ENCODE measurements at regions not wholly inside any gene's neighbourhood (a gene's known extent, or its start where the extent isn't known, plus 50 kb on each side); places are given as distances from the start of the nearest gene placed in this dataset.

GRCh38 chr9:12934545-12935272 lies 159.9 kb downstream of the LURAP1L start:
- no peak for DNase-seq

- no peak for DNase-seq
Measured at GRCh38 chr9:12935714-12936113, 160.9 kb downstream of the LURAP1L start.

GRCh38 chr9:12954441-12954840 lies 179.6 kb downstream of the LURAP1L start:
- no peak for DNase-seq

DNA sequence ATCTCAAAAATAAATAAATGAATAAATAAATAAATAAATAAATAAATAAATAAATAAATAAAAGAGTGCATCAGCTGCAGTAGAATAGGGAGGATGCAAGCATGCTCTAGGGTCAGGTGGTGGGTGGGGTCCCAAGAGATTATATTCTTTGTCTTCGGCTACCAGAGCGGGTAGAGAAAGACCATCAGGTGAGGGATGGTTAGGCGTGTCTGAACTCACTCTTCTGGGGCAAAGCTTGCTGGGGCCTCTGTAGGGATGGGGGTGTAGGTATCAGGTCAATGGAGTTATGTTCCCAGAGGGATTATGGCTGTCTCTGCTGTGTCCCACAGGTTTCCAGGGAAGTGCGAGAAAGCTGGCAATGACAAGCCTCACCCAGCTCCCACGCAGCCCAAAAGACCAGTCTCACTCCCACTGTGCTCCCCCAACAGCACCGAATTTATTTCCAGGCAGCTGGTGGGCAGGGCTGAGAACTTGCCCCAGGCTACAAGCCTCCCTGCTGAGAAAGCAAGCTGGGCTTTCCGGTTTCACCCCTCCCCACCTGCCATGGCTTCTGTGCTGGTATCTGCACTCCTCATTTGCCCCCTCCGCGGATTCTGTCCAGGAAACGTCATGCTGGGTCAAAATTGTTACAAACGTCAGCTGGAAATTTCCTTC lies 180.8 kb downstream of the LURAP1L start:
- no peak for DNase-seq

DNA sequence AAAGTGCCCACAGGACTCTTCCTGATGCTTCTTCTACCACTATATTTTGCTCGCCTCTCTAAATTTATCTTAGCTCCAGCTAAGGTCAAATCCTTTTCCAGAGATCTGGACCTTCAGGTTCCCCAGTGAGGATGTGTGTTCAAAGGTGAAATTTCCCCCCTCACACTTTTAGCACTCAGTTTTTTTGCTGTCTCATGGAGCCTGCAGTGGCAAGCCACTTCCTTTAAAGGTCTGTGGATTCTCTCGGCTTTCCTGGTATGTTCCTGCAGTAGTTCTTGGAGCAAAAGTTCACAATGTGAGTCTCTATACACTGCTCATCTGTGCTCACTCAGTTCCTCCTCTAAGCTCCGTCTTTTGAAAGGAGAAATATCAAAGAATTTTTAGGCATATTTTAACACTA lies 181.4 kb downstream of the LURAP1L start:
- no peak for DNase-seq

- no peak for DNase-seq
Measured at GRCh38 chr9:12956805-12957204, 182.0 kb downstream of the LURAP1L start.

- no peak for DNase-seq
Measured at GRCh38 chr9:12958279-12958678, 183.5 kb downstream of the LURAP1L start.

GRCh38 chr9:12958708-12959107 lies 183.9 kb downstream of the LURAP1L start:
- no peak for DNase-seq

DNA sequence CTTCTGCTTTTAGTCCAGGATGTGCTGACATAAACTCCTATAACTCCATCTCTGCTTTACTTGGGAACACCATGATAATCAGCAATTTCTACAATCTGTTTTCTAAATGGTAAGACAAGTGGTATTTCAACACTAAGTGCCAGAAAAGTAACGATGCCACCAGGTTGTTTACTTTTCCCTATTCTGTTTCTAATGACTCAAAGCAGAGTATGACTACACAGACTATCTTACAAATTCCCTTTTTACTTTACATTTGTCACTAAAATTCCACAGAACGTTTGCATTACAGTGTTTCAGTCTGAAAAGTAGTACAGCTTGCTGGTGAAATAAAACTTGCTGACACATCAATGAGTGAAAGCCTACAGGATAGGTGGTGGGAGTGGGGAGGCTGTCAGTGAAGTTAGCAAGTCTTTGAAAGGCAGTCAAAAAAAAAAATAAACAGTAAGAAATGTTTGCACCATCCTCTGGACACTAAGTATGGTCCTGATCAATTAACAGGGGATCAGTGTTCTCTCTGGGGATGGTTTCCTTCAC lies 186.5 kb downstream of the LURAP1L start:
- no peak for DNase-seq

GRCh38 chr9:12963537-12963936 lies 188.7 kb downstream of the LURAP1L start:
- DNase-seq, result no peak

- no peak for DNase-seq
Measured at GRCh38 chr9:12964271-12964670, 189.5 kb downstream of the LURAP1L start.

DNA sequence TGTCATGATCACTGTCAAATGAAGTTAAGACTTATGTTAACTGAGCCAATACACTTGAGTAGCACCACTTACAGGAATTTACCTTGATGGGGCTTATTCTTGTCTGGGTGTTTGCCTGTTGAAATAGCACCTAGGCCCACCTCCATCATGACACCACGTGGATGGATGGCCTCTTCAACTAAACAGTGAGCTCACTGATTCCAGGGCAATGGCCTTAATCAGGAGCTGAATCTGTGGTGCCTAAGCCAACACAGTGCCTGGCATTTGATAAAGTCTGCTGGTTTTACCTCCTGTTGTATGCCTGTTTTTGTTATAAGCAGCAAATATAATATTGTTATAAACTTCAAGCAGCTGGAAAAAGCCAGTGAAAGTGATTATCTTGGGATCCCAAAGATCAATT lies 190.5 kb downstream of the LURAP1L start:
- DNase-seq, result no peak

DNA sequence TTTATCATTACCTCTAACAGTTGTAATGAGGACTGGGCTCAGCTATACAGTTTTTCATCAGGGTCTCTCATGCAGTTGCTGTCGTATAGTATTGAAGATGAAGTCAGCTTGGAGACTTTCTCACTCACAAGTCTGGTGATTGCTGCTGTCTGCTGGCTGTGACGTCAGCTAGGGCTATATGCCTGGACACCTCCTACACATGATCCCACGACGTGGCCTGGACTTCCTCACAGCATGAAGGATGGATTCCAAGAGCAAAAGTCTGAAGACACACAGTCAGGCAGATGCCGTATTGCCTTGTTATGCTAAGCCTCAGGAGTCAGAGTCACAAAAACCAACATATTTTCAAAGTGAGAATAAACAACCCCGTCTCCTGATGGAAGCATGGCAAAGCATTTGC lies 193.3 kb downstream of the LURAP1L start:
- no peak for DNase-seq

DNA sequence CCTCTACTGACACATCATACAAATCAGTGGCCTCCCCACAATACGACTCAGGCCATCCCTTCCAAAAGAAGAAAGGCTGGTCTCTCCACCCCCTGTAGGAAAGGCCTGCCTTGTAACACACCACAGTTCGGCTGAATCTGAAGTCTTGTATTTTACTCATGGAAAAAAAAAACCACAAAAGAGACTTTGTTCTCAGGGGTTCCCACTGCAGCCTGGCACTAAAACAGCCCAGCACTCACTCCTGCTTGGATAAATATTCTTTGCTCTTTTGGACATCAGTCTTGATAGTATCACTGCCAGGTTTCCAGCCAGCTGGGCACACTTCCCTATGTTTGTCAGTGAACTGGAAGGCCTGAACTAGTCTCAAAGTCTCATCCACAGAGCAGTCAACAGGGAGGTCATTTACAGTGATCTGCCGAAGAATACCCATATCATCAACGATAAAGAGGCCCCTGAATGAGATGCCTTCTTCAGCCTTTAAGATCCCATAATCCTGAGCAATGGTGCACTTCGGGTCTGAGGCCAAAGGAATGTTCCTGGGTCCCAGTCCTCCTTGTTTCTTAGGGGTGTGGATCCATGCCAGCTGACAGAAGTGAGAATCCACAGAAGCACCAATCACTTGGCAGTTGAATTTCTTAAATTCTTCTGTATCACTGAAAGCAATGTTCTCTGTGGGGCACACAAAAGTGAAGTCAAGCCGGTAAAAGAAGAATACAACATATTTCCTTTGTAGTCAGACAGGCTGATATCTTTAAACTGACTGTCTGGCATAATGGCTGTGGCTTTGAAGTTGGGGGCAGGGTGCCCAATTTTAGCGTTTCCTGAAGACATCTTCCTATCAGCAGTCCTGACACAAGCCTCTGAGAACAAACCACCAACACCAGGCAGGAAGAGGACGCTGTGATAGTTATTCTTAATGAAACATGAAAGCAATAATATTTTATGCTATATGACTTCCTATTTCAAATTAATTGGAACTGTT lies 198.1 kb downstream of the LURAP1L start:
- DNase-seq, result no peak

DNA sequence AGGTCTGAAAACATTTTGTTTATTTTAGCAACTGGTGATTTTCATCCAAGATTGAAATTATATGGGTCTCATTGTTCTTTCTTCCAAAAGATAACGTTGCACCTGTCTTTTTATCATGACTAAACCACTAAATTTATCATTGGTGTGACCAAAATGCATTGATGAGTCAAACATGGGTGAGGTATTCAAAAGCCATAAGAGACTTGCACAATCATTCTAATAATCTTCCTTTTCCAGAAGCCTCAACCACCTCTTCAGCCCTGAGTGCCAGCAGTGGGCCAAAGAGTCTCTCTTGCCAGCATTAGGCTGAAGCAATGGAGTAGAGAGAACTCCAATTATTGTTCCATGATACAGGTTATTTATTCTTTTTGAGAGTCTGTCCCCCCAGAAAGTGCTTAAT lies 198.9 kb downstream of the LURAP1L start:
- no peak for DNase-seq

- DNase-seq, result no peak
Measured at GRCh38 chr9:12974671-12975070, 199.9 kb downstream of the LURAP1L start.

- DNase-seq, result no peak
Measured at GRCh38 chr9:12975496-12975895, 200.7 kb downstream of the LURAP1L start.

- DNase-seq, result peak; percentile 15
Measured at GRCh38 chr9:12980085-12980851, 205.4 kb downstream of the LURAP1L start.

GRCh38 chr9:12988258-12988657 lies 213.4 kb downstream of the LURAP1L start:
- peak; percentile 57 for DNase-seq

DNA sequence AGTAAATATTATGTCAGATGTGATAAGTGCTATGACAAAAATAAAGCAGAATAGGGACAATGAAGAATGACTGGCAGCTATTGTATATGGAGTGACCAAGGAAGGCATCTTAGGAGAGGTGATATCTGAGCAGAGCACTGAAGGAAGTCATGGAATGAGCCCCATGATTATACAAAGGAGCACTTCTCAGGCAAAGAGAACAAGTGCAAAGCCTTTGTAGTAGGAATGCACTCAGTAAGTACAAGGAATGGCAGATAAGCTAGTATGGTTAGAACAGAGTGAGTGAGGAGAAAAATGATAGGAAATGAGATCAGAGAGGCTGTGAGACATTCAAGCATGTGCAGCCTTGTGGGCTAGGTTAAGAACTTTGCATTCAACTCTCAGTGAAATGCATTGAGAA lies 214.8 kb downstream of the LURAP1L start:
- DNase-seq, result no peak

DNA sequence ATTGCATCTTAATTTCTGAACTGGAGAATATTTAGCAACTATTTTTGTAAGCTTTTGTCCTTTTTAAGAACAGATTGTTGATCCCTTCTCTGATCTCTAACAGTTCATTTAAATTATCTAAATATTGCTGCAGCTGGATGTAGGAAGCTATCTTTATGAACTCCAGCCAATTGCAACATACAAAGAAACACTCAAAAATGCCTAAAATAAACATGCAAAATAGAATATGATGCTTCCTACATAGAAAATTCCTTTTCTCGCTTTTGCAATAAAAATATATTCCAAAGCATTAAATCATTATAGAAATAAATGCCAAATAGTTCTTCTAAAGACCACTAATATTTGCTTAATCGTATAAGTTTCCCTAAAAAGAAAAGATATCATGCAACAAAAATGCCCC lies 218.6 kb downstream of the LURAP1L start:
- no peak for DNase-seq

GRCh38 chr9:12997009-12997408 lies 222.2 kb downstream of the LURAP1L start:
- DNase-seq, result no peak

All from NCI-H1105 treated with DMSO at 0.1 percent for 48 hours (cell line).